ENCODE measurements at regions not wholly inside any gene's neighbourhood (a gene's known extent, or its start where the extent isn't known, plus 50 kb on each side); places are given as distances from the start of the nearest gene placed in this dataset.
"Not testable (repeated sequence)": the region's sequence is repeated elsewhere in the genome, so short reads cannot be mapped to it uniquely, and the experiment has no call there.

- FAIRE-seq = no peak
- no peak for DNase-seq (ENCODE audit: low spot score)
Measured at GRCh38 chr5:2833556-2833955, 82.1 kb upstream of the IRX2 start.

DNA sequence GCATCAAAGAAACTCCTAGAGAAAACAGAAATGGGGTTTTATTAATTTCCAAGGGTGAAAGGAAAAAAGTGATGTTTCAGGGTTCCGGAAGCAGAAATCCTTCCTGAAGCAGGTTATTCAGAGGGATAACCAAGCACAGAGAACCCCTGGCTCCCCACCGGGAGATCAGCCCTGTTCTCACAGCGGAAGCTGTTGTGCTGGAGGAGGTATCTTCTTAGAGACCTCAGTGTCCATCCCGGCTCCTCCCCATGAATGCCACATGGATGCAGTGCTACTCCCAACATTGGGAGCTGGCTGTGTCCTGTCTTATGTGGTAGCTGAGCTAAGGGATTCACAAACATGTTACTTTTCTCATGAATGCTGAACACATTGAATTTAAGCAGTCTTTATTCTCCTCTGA, 80.9 kb upstream of the IRX2 start:
- DNase-seq (ENCODE audit: low spot score) (no peak), FAIRE-seq (no peak)

DNA sequence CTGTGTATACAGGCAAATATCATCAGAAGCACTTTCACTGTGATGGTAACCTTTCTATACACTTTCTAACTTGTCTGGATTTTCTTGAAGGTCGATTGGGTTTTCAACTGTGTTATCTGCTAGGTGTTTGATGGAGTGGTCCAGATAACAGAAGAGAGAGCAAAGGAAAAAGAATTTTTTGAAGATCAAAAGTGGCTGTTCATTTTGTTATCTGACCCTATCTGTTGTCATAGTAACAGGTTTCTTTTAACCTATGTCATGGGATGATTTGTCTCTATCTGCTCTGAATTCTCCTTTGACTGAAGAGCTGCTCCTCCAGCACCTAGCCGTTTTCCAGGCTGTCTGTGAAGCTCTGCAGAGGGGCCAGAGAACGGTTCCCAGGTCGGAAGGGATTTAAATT, 77.8 kb upstream of the IRX2 start:
- no peak for FAIRE-seq
- DNase-seq (ENCODE audit: low spot score) = no peak

DNA sequence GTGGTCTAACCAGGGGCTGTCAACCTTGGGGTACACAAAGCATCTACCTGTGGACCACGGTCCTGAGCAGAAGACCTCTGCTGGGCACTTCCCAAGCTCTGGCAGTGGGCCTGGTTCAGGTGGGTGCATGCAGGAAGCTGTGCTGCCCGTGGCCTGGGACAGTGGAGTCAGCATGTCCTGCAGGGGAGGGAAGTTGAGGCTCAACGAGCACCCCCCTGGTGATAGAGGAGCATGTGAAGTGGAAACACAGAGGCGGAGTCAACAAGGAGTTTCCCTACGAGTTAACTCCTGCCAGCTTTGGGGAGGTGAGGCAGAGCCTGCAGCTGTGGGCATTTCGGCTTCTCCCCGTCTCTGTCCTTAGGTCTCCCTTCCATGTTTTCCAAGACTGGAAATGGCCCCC, 67.5 kb upstream of the IRX2 start:
- DNase-seq (ENCODE audit: low spot score) (no peak), FAIRE-seq (no peak)

DNA sequence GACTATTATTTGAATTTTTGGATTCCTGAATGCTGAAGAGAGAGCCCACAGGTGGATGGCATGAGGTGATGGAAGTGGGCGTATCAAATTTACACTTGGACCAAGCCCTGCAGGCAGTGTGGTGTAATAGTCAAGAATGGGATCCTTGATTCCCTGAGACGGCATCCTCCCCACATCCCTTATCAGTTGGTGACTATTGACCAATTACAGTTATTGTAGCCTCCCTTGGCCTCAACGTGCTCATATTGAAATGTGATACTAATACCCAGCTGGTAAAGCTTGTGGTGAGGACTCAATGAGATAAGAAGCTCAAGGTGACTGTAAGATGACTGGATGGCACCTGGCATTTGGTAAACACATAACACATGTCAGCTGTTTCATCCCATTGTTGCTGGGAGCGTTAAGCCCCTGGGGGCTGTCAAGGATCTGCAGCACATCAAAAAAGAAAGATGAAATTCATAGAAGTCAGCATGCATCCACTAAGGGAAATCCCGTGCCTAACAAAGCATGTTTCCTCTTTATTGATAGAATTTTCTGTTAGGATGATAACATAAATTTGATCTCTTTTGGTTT, 65.6 kb upstream of the IRX2 start:
- DNase-seq (ENCODE audit: low spot score) (no peak), FAIRE-seq (no peak)

DNA sequence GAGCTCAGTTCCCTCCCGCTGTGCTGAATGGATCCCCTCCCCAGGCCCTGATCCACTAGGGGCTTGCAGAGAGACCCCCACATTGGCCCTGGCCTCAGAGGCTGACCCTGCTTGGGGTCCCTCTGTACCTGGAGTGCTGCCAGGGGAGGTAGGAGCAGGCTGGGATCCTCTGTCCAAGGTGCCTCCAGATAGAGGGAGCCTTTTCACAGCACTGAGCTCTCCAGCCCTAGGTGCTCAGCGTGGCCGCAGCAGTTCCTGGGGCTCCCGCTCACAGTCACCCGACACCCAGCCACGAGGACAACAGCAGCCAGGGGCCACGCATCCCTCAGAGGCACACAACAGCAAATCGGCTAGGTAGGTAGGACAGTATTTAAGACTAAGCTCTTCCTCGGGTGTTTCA, 62.2 kb upstream of the IRX2 start:
- FAIRE-seq (no peak), DNase-seq (ENCODE audit: low spot score) (no peak)

GRCh38 chr5:2810644-2811043, 59.2 kb upstream of the IRX2 start:
- no peak for FAIRE-seq
- DNase-seq (ENCODE audit: low spot score) = no peak

DNA sequence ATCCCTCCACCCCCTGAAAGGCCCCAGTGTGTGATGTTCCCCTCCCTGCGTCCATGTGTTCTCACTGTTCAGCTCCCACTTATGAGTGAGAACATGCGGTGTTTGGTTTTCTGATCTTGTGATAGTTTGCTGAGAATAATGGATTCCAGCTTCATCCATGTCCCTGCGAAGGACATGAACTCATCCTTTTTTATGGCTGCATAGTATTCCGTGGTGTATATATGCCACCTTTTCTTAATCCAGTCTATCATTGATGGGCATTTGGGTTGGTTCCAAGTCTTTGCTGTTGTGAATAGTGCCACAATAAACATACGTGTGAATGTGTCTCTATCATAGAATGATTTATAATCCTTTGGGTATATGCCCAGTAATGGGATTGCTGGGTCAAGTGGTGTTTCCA, 55.8 kb upstream of the IRX2 start:
- not testable (repeated sequence) for FAIRE-seq; DNase-seq (ENCODE audit: low spot score)

DNA sequence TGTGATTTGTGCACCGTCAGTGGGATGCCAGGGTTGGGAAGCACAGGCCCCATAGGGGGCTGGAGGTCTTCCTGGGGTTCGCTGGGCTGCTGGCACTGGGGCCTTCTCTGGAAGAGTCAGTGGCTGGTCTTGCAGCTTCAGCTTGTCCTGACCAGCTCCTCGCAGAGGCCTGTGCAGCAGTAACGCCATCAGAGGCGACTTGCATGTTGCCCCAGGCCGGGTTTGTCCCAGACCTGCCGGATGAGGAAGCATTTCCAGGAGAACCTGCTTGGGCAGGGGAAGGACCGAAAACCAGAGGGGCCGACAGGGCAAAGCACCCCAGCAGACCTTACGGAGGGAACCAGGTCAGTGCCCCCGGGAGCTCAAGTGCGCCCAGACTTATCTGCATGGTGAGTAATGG, 54.7 kb upstream of the IRX2 start:
- FAIRE-seq = no peak

GRCh38 chr5:2805080-2805479, 53.6 kb upstream of the IRX2 start:
- no peak for FAIRE-seq
- no peak for DNase-seq (ENCODE audit: low spot score)

More for the DNA sequence above, 54.7 kb upstream of the IRX2 start:
- DNase-seq (ENCODE audit: low spot score) = no peak

GRCh38 chr5:2803751-2804150, 52.3 kb upstream of the IRX2 start:
- FAIRE-seq (no peak), DNase-seq (ENCODE audit: low spot score) (no peak)

- no peak for FAIRE-seq
- no peak for DNase-seq (ENCODE audit: low spot score)
Measured at GRCh38 chr5:2802693-2803365, 51.4 kb upstream of the IRX2 start.

DNA sequence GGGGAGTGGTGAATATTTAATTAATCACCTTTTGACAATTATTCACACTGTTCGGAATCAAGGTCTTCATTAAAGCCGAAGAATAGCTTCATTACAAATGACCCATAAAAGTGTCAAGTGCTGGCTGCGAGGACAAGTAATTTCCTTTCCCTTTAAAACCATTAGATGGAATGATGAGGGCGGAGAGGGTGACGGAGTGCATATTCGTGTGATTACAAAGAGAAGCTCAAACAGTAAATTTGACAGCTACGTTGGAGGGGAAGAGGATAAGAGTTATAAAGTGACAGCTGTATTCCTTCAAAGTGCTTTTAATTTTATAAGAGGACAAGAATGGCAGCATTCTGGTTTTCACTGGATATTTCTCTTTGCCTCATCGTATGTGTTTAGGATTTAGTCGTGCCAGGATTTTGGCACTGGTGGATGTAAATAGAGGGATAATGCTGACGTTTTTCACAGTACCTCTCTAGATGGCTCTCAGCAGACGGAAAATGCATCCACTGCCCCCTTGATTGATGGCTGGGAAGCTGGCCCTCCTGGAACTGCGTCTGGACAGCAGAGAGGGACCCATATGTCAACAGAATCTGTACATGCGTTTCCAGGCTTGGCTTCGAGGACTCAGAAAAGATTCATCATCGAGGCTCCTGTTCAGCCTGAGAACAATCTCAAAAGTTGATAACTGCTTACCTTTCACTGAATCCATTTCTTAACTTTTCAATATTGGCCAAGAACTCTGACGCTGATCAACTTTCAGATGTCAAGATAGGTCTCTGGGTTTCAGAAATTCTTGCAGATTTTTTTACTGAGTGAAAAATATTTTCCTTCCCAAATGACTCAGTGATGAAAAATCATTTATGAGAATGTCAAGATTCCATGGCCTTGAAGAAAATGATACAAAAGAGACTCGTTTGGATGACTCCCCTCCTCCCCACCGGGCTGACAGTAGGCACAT, 50.4 kb upstream of the IRX2 start:
- no peak for DNase-seq (ENCODE audit: low spot score)
- FAIRE-seq = no peak
